Ramos (cell line): ENCODE measurements at regions not wholly inside any gene's neighbourhood (a gene's known extent, or its start where the extent isn't known, plus 50 kb on each side); places are given as distances from the start of the nearest gene placed in this dataset.

Experiments used
- in situ Hi-C: fragments of 300-500 bp; cut with MboI; formaldehyde crosslinking; loops from one replicate; pipeline ENCODE4 v1.14.3; 2022; ENCODE audit warnings: low sequenced_read_pairs; ENCODE audit not compliant: unreplicated experiment

DNA sequence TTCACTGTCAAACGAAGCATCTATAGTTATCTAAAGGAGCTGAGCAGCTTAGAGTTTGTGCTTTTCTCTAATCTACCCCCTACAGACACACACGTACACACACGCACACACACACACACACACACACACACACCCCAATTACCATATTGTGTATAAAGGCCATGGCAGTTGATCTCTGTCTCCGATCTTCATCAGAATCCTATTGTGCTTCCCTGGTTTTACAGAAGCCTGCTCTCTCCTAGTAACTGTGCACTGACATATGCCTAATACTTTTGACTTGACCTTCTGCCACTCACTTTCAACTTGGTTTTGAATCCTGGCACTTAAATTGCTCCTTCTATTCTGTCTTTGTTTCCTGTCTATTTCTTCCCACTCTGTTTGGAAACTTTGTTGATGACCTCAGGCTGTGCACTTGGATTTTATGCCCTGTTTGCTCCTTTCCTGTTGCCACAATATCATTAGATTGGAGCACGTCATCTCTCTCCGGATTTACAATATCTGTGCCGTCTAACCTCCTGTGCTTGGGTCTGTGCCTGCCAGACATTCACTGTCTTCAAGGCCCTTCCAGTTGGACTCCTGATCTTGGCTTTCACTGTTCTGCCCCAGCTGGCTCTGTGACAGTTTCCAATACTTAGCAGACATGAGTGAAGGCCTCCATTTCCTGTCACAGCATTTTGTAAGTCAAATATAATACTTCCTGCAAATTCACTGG is 928.1 kb downstream of the FAT4 start:
- in situ Hi-C loops, result no loop called here

DNA sequence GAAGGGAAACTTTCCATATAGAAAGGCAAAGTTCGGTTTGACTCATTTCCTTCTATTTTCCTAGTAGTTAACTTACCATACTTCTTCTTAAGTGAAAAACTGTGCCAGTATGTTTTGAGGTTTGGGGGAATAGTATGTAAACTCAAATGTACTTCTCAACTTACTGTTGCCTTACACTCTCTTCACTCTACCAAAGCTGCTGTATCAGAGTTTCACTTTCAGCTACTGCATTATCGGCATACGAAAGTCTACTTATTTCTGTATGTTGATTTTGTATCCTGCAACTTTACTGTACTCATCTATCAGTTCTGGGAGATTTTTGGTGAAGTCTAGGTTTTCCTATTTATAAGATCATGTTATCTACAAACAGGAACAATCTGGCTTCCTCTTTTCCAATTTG is 932.7 kb downstream of the FAT4 start:
- in situ Hi-C loops, result no loop called here

DNA sequence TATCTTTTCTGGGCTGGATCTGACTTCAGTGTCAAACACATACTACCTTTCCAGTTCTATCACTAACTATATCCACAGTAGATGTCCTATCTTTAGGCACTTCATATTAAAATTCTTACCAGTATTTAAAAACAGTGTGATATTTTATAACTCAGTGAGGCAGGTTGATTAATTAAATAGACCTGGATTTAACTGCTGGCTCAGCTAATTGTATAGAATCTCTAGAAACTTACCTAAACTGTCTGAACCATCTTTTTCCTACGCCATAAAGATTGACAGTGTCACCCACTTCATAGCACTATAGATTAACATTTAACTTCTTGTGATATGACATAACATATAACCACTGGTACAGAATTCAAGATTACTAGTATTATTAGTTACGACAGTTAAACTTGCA is 935.3 kb downstream of the FAT4 start:
- in situ Hi-C loops, result no loop called here

DNA sequence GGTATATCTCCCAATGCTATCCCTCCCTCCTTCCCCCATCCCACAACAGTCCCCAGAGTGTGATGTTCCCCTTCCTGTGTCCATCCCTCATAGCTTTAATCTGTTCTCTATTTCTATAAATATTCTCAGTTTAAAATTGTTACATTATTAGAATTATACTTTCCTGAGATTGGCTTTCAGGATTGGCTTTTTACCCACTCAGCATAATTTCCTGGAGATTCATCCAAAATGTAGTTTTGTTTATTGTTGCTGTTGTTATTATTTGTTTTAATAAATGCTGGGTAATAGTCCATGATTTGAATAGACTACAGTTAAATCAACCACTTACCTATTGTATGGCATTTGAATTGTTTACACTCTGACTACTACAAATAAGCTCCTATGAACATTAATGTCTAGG is 936.4 kb downstream of the FAT4 start:
- in situ Hi-C loops, result no loop called here

DNA sequence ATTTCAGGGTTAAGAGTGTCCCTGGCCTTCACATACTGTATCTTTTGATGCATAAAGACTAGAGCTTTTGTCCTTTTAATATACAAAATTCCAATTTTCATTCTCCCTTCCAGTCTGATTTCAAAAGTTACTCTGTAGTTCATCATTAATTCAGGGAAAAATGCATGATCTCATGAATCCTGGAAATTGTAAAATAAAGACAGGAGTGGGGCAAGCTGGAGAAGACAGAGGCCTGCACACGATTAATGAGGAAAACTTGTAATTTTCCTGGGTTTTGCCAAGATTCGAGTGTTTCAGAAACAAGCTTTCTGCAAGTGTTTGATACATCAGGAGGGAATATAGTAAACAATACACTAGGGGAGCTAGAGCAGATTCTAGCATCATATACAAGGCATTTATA is 947.9 kb downstream of the FAT4 start:
- in situ Hi-C loops, result no loop called here

- in situ Hi-C loops, result no loop called here
These were observed 950.1 kb downstream of the FAT4 start for GRCh38 chr4:126264839-126265238.

- in situ Hi-C loops, result no loop called here
These were observed 951.1 kb downstream of the FAT4 start for GRCh38 chr4:126265888-126266287.

- in situ Hi-C loops, result no loop called here
These were observed 952.9 kb downstream of the FAT4 start for GRCh38 chr4:126267689-126268088.

- in situ Hi-C loops, result no loop called here
These were observed 953.4 kb downstream of the FAT4 start for GRCh38 chr4:126268106-126268505.

DNA sequence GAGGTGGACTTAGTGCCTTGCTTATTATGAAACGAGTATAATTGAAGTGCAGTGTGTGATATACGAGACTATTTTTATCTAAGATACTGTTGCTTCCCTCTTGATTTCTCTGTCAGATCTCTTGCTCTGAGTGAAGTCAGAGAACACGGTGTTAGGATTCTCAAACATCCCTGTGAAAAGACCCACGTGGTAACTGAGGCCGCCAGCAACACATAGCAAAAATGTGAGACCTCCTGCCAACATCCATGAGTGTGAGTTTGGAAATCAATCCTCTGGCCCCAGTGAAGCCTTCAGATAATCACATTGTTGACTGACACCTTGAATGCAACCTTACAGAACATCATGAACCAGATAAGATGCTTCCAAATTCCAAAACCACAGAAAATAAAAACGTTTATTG is 954.4 kb downstream of the FAT4 start:
- in situ Hi-C loops, result no loop called here

GRCh38 chr4:126271292-126271691 is 956.5 kb downstream of the FAT4 start:
- in situ Hi-C loops, result no loop called here

GRCh38 chr4:126273746-126274145 is 959.0 kb downstream of the FAT4 start:
- in situ Hi-C loops, result no loop called here

DNA sequence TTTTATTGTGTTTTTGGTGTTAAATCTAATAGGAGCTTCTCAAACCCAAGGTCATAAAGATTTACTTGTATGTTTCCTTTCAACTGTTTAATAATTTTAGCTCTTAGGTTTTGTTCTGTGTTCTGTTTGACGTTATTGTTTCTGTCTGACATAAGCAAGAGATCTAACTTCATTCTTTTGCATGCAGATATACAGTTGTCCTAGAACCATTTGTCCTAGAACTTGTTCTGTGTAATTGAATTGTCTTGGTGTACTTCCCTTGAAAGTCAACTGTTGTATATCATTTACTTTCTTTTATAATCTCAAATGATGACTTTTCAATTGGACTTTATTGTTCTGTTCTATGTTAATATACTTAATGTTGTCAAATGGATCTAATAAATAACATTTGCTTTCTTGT is 977.1 kb downstream of the FAT4 start:
- in situ Hi-C loops, result no loop called here

GRCh38 chr4:126298271-126298670 is 983.5 kb downstream of the FAT4 start:
- in situ Hi-C loops, result no loop called here

DNA sequence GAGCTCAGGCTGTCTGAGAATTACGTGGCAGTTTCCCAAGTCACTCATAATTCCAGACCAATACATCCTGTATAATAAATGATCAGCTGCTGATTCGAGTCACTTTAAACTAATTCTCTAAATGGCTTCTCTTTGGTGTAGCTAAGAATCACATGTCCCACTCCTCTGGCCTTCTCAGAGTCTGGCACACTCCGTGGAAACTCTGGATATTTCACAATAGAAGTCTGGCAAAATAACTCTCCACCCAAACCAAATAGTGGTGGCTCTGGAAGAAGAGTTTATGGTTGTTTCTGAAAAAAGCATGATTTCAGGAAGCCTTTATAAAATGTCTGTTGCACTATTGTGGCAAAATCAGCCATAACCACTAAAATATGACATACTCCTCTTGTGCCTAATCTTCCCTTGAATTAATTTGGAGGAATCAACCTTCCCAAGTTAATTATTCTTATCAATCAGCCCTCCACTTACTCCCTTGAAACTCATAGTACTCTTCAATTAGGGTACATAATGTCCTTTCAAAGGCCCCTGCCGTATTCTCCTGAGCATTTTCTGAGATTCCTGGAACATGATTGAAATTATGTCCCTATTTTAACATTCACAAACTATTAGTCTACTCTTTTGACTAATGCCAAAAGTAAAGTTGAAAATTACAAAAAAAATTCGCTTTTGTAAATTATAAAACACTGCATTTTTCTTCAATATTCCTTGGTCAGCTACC is 991.6 kb downstream of the FAT4 start:
- in situ Hi-C loops, result no loop called here

DNA sequence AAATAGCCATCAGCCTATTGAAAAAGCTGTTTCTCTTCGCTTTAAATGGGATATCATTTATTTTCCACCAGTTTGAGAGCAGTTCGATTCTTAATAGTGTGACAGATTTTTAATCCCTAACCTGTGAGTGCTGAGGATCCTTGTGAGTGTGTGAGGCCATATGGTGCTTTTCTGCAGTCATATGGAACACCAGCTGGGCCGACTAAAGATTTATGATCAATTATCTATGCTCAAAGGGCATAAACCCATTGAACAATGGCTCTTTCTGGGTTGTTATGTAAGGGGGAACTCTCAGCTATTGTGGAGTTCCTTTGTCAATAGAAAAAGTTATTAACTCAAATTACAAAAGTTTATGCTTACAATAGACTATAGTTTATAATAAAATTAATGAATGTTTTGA is 1003.6 kb downstream of the FAT4 start:
- in situ Hi-C loops, result no loop called here

- in situ Hi-C loops, result no loop called here
These were observed 1014.2 kb downstream of the FAT4 start for GRCh38 chr4:126328914-126329313.

- in situ Hi-C loops, result no loop called here
These were observed 1023.8 kb downstream of the FAT4 start for GRCh38 chr4:126338548-126338947.

DNA sequence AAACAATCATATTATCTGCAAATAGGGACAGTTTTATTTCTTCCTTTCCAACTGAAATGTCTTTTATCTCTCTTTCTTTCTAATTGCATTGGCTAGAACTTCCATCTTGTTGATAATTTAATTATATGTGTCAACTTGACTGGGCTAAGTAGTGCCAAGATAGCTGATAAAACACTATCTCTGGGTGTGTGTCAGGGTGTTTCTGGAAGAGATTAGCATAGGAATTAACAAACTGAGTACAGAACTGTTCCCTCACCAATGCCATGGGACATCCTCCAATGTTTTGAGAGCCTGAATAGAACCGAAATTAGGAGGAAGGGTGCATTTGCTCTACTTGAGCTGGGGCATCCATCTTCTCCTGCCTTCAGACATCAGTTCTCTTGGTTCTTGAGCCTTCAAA is 1027.2 kb downstream of the FAT4 start:
- in situ Hi-C loops, result no loop called here

GRCh38 chr4:126344472-126344871 is 1029.7 kb downstream of the FAT4 start:
- in situ Hi-C loops, result no loop called here

DNA sequence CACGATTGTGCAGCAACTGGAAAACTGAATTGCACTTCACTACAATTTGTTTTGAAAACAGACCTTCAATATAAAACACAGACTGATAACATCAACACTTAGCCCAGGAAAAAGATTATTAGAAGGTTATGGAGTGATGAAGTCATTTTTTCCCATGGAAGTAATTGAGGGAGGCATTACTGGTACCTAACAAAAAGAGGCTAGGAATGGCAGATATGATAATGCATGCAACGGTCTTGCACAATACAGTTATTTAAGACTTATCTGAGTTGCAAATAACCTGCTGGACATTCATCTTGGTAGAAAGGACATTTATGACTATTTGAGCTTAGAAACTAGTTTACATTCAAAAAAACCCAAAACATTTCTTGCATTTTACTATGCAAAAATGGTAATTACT is 1031.9 kb downstream of the FAT4 start:
- in situ Hi-C loops, result no loop called here

DNA sequence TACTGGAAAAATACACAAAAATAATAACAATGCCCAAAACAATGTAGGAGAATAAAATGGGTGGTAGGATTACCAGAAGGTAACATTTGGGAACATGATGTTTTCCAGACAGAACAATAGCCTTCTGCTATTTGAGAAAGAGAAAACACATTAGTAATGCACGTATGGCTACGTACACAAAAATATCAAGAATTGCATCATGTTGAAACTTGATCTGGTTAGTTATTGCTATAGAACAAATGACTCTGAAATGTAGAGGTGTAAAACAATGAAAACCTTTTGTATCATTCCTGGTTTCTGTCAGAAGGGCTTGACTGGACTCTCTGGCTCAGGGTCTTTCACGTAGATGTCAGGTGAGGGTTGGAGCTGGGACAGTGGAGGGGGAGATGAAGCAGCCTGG is 1040.0 kb downstream of the FAT4 start:
- in situ Hi-C loops, result no loop called here
